H1 (cell line): ENCODE measurements at regions not wholly inside any gene's neighbourhood (a gene's known extent, or its start where the extent isn't known, plus 50 kb on each side); places are given as distances from the start of the nearest gene placed in this dataset.

Source experiments
- BACH1 ChIP-seq: IDR thresholded peaks from 2 replicates; pipeline ENCODE4 v1.6.1; 2012; ENCODE audit warnings: low read length, improper control_type of control experiment
- BRCA1 ChIP-seq: IDR thresholded peaks from 2 replicates; pipeline ENCODE4 v1.6.1; 2012; ENCODE audit warnings: low read depth, low read length, improper control_type of control experiment
- SIN3A ChIP-seq, 2 experiments: IDR thresholded peaks in 1 of 2; conservative IDR thresholded peaks in 1 of 2; 2 replicates each; pipeline ENCODE4 v1.6.1; 2011 to 2012; ENCODE audit warnings: low read length in 2 of 2, improper control_type of control experiment in 1 of 2, low read depth in 1 of 2, mild to moderate bottlenecking in 1 of 2

DNA sequence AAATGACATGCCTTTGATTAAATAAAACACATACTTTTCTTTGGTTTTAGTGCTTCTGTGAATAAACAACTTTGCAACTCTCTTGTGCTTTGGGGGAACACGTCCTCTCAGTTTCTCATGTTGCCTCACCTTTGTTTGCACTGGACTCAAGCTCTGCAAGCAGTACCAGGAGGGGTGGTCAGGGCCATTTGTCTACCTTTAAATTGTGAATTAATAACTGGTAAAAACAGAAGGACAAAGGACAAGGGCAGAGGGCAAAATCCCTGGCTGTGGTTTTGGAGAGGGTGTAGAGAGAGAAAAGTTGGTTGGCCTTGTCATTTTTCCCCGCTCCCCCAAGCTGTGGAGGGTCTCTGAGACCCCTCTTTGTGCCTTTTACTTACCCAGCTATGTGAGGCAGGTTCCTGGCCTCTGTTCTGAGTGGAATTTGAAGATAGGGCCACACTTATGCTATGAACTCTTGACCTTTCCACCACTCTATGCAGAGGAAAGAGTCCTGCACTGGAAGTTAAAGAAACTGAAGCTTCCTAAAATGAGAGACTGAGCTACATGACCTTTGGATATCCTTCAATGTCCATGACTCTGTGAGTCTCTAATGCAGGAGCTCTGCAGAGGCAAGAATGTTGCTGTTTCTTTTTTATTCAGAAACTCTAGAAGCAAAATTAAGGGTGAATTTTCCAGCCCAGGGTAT is 55.1 kb upstream of the MOCS2 start (continued):
- TF ChIP-seq BACH1 (no peak), SIN3A (conservative IDR thresholded peaks at IDR 0.05 in 1 of 2, IDR thresholded peaks at IDR 0.05 in 1 of 2; ENCODE audit: low read depth in 1 of 2, low read length in 2 of 2) (no peak), BRCA1 (no peak)
